ENCODE measurements at regions not wholly inside any gene's neighbourhood (a gene's known extent, or its start where the extent isn't known, plus 50 kb on each side); places are given as distances from the start of the nearest gene placed in this dataset.

GRCh38 chr1:116211294-116211693 is 100.1 kb downstream of the MAB21L3 start:
- TF ChIP-seq, protein P1, sequence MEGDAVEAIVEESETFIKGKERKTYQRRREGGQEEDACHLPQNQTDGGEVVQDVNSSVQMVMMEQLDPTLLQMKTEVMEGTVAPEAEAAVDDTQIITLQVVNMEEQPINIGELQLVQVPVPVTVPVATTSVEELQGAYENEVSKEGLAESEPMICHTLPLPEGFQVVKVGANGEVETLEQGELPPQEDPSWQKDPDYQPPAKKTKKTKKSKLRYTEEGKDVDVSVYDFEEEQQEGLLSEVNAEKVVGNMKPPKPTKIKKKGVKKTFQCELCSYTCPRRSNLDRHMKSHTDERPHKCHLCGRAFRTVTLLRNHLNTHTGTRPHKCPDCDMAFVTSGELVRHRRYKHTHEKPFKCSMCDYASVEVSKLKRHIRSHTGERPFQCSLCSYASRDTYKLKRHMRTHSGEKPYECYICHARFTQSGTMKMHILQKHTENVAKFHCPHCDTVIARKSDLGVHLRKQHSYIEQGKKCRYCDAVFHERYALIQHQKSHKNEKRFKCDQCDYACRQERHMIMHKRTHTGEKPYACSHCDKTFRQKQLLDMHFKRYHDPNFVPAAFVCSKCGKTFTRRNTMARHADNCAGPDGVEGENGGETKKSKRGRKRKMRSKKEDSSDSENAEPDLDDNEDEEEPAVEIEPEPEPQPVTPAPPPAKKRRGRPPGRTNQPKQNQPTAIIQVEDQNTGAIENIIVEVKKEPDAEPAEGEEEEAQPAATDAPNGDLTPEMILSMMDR (IDR thresholded peaks at IDR 0.05; ENCODE audit: low read depth, low read length, missing control alignments) = no peak
- no peak for DNase-seq (ENCODE audit: extremely low read depth, low read depth)
- no peak overlapping the region for H3K4me3 ChIP-seq (replicated peaks; ENCODE audit: low read depth, low read length)

DNA sequence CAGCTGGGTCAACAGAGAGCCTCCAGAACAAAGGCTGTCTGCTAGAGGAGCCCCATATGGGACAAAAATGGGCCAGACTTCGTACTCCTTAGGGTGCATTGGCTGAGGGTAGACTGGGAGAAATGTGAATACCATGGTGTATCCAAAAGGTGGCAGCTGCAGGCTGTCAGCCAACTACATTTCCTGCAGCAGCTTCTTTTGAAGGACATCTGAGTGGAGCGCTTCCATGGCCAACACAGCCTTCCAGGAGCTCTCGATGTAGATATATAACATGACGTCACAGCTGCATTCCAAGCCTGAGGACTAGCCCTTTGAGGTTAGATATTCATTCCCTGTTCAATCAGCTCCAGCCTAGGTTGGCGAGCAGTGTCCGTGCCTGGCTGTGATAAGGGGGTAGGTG is 107.7 kb downstream of the MAB21L3 start:
- TF ChIP-seq, protein P1 (IDR thresholded peaks at IDR 0.05; ENCODE audit: low read depth, low read length, missing control alignments) = no peak

GRCh38 chr1:116219651-116220434 is 108.6 kb downstream of the MAB21L3 start:
- no peak for DNase-seq (ENCODE audit: extremely low read depth, low read depth)
- no peak overlapping the region for H3K4me3 ChIP-seq (replicated peaks; ENCODE audit: low read depth, low read length)
- TF ChIP-seq, protein P1 (IDR thresholded peaks at IDR 0.05; ENCODE audit: low read depth, low read length, missing control alignments) = no peak

More for the DNA sequence above, 107.7 kb downstream of the MAB21L3 start:
- no peak overlapping the region for H3K4me3 ChIP-seq (replicated peaks; ENCODE audit: low read depth, low read length)
- no peak for DNase-seq (ENCODE audit: extremely low read depth, low read depth)

GRCh38 chr1:116224111-116224510 is 112.9 kb downstream of the MAB21L3 start:
- no peak overlapping the region for H3K4me3 ChIP-seq (replicated peaks; ENCODE audit: low read depth, low read length)
- no peak for DNase-seq (ENCODE audit: extremely low read depth, low read depth)
- TF ChIP-seq, protein P1 (IDR thresholded peaks at IDR 0.05; ENCODE audit: low read depth, low read length, missing control alignments) = no peak

- TF ChIP-seq, protein P1 (IDR thresholded peaks at IDR 0.05; ENCODE audit: low read depth, low read length, missing control alignments) = no peak
- no peak for DNase-seq (ENCODE audit: extremely low read depth, low read depth)
- no peak overlapping the region for H3K4me3 ChIP-seq (replicated peaks; ENCODE audit: low read depth, low read length)
Measured at GRCh38 chr1:116224561-116224960, 113.4 kb downstream of the MAB21L3 start.

- DNase-seq (ENCODE audit: extremely low read depth, low read depth) = no peak
- H3K4me3 ChIP-seq (replicated peaks; ENCODE audit: low read depth, low read length) = no peak overlapping the region
- TF ChIP-seq, protein P1 (IDR thresholded peaks at IDR 0.05; ENCODE audit: low read depth, low read length, missing control alignments) = no peak
Measured at GRCh38 chr1:116226017-116226416, 114.8 kb downstream of the MAB21L3 start.
